ENCODE measurements at regions not wholly inside any gene's neighbourhood (a gene's known extent, or its start where the extent isn't known, plus 50 kb on each side); places are given as distances from the start of the nearest gene placed in this dataset.

DNA sequence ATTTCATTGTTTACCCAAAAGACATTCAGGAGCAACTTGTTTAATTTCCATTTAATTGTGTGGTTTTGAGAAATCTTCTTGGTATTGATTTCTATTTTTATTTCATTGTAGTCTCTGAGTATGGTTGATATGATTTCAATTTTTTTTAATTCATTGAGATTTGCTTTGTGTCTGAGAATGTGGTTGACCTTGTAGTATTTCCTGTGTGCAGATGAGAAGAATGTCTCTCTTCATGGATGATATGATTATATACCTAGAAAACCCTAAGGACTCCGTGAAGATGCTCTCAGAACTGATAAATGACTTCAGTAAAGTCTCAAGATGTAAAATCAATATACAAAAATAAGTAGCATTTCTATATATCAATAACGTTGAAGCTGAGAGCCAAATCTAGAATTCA lies 202.4 kb upstream of the CDH9 start:
- no peaks in the 10 kb centered on the region for H3K79me2 ChIP-seq (ENCODE audit: insufficient read depth, low read length)
- no peak overlapping the region for H3K4me3 ChIP-seq (ENCODE audit: insufficient read depth, low read length)
- no peak overlapping the region for H3K27ac ChIP-seq (ENCODE audit: low read depth, low read length)
- no peak overlapping the region for H3K4me2 ChIP-seq (ENCODE audit: insufficient read depth, low read length)
- H3K27me3 ChIP-seq (ENCODE audit: insufficient read depth, low read length): no peaks in the 10 kb centered on the region
- peaks cover 17% of the 10 kb centered on the region for H3K4me1 ChIP-seq (ENCODE audit: insufficient read depth, low read length)
- no peaks in the 10 kb centered on the region for H3K9me3 ChIP-seq (ENCODE audit: low read depth, low read length)
- H3K36me3 ChIP-seq (ENCODE audit: insufficient read depth, low read length): no peaks in the 10 kb centered on the region
- DNase-seq (ENCODE audit: insufficient read length, low spot score, missing footprints): no peak
- TF ChIP-seq CTCF (IDR thresholded peaks at IDR 0.05; ENCODE audit: extremely low read depth, low read depth, low read length): no peak
- no peak overlapping the region for H2AFZ ChIP-seq (ENCODE audit: low read length)
- H4K20me1 ChIP-seq (ENCODE audit: insufficient read depth, low read length): no peaks in the 10 kb centered on the region

GRCh38 chr5:27234916-27235315 lies 196.5 kb upstream of the CDH9 start:
- Histone ChIP-seq H3K36me3 (ENCODE audit: insufficient read depth, low read length) (no peaks in the 10 kb centered on the region), H4K20me1 (ENCODE audit: insufficient read depth, low read length) (no peaks in the 10 kb centered on the region), H3K4me2 (ENCODE audit: insufficient read depth, low read length) (no peak overlapping the region), H3K79me2 (ENCODE audit: insufficient read depth, low read length) (no peaks in the 10 kb centered on the region), H3K4me1 (ENCODE audit: insufficient read depth, low read length) (no peaks in the 10 kb centered on the region), H3K27me3 (ENCODE audit: insufficient read depth, low read length) (no peaks in the 10 kb centered on the region), H3K27ac (ENCODE audit: low read depth, low read length) (no peak overlapping the region), H3K9me3 (ENCODE audit: low read depth, low read length) (no peaks in the 10 kb centered on the region), H3K4me3 (ENCODE audit: insufficient read depth, low read length) (no peak overlapping the region), H2AFZ (ENCODE audit: low read length) (no peak overlapping the region)
- TF ChIP-seq CTCF (IDR thresholded peaks at IDR 0.05; ENCODE audit: extremely low read depth, low read depth, low read length): no peak
- DNase-seq (ENCODE audit: insufficient read length, low spot score, missing footprints): no peak

- Histone ChIP-seq H3K27me3 (ENCODE audit: insufficient read depth, low read length) (no peaks in the 10 kb centered on the region), H3K9me3 (ENCODE audit: low read depth, low read length) (no peaks in the 10 kb centered on the region), H3K36me3 (ENCODE audit: insufficient read depth, low read length) (no peaks in the 10 kb centered on the region), H3K4me3 (ENCODE audit: insufficient read depth, low read length) (no peak overlapping the region), H4K20me1 (ENCODE audit: insufficient read depth, low read length) (no peaks in the 10 kb centered on the region), H3K4me1 (ENCODE audit: insufficient read depth, low read length) (no peaks in the 10 kb centered on the region), H3K27ac (ENCODE audit: low read depth, low read length) (no peak overlapping the region), H3K79me2 (ENCODE audit: insufficient read depth, low read length) (no peaks in the 10 kb centered on the region), H2AFZ (ENCODE audit: low read length) (no peak overlapping the region), H3K4me2 (ENCODE audit: insufficient read depth, low read length) (no peak overlapping the region)
- no peak for TF ChIP-seq CTCF (IDR thresholded peaks at IDR 0.05; ENCODE audit: extremely low read depth, low read depth, low read length)
- no peak for DNase-seq (ENCODE audit: insufficient read length, low spot score, missing footprints)
Measured at GRCh38 chr5:27221410-27221809, 183.0 kb upstream of the CDH9 start.

- Histone ChIP-seq H3K9me3 (ENCODE audit: low read depth, low read length) (no peaks in the 10 kb centered on the region), H3K36me3 (ENCODE audit: insufficient read depth, low read length) (no peaks in the 10 kb centered on the region), H3K4me3 (ENCODE audit: insufficient read depth, low read length) (no peak overlapping the region), H3K4me1 (ENCODE audit: insufficient read depth, low read length) (no peaks in the 10 kb centered on the region), H4K20me1 (ENCODE audit: insufficient read depth, low read length) (no peaks in the 10 kb centered on the region), H2AFZ (ENCODE audit: low read length) (no peak overlapping the region), H3K27ac (ENCODE audit: low read depth, low read length) (no peak overlapping the region), H3K27me3 (ENCODE audit: insufficient read depth, low read length) (no peaks in the 10 kb centered on the region), H3K79me2 (ENCODE audit: insufficient read depth, low read length) (no peaks in the 10 kb centered on the region), H3K4me2 (ENCODE audit: insufficient read depth, low read length) (no peak overlapping the region)
- no peak for DNase-seq (ENCODE audit: insufficient read length, low spot score, missing footprints)
- no peak for TF ChIP-seq CTCF (IDR thresholded peaks at IDR 0.05; ENCODE audit: extremely low read depth, low read depth, low read length)
Measured at GRCh38 chr5:27220752-27221151, 182.4 kb upstream of the CDH9 start.

All from osteoblast (primary cell).